ENCODE measurements at regions not wholly inside any gene's neighbourhood (a gene's known extent, or its start where the extent isn't known, plus 50 kb on each side); places are given as distances from the start of the nearest gene placed in this dataset.
"Not testable (repeated sequence)": the region's sequence is repeated elsewhere in the genome, so short reads cannot be mapped to it uniquely, and the experiment has no call there.

DNA sequence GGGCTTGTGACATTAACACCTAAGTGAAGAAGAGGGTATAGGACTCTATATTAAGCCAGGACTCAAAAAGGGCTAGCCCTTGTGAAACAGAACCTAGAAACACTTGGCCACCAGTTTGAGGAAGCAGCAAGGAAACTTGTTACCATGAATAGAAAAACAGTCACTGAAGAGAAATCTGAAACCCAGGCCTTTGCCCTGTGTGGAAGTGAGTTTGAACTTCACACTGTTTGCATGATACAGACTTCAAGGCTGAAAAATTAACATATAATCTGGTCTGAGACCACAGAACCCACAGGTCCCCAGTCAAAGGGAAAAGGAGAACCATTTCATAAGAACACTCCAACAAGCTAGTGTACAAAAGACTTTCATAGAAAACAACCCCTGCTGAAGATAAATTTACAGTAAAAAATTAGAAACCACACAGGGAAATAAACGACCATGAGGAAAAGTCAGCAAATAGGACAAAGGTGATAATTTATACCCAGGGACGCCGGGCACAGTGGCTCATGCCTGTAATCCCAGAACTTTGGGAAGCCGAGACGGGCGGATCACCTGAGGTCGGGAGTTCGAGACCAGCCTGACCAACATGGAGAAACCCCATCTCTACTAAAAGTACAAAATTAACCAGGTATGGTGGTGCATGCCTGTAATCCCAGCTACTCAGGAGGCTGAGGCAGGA is 76.1 kb downstream of the SKIDA1 start:
- H3K18ac ChIP-seq (ENCODE audit: low read depth in 1 of 2, low read length in 2 of 2): no peak overlapping the region
- no peak overlapping the region for H3K4me3 ChIP-seq (ENCODE audit: insufficient read depth in 1 of 2, low read depth in 1 of 2, low read length in 2 of 2)
- no peak overlapping the region for H3K14ac ChIP-seq (ENCODE audit: low read length in 2 of 2)
- H4K8ac ChIP-seq (ENCODE audit: low read length): no peak overlapping the region
- no peak overlapping the region for H3K4me2 ChIP-seq (ENCODE audit: low read length, poor library complexity, severe bottlenecking)
- H3K4me1 ChIP-seq (ENCODE audit: control insufficient read depth, insufficient read depth, low read depth, low read length): no peaks in the 10 kb centered on the region
- H2BK15ac ChIP-seq (ENCODE audit: low read depth, poor library complexity, severe bottlenecking): no peak overlapping the region
- WGBS: 93% methylated on average over 7 of the region's 8 CpGs
- H2BK120ac ChIP-seq (ENCODE audit: low read depth, low read length): no peak overlapping the region
- H2BK12ac ChIP-seq (ENCODE audit: low read length in 2 of 2): no peak overlapping the region
- H2AK5ac ChIP-seq (ENCODE audit: low read length, severe bottlenecking): no peak overlapping the region
- no peaks in the 10 kb centered on the region for H3K79me1 ChIP-seq (replicated peaks; ENCODE audit: low read length, poor library complexity, severe bottlenecking)
- no peaks in the 10 kb centered on the region for H3K36me3 ChIP-seq (ENCODE audit: control insufficient read depth in 1 of 2, insufficient read depth in 2 of 2, low read depth in 1 of 2, low read length in 2 of 2)
- no peak overlapping the region for H3K23ac ChIP-seq (ENCODE audit: low read length in 2 of 2)
- no peak overlapping the region for H3K4ac ChIP-seq (ENCODE audit: low read depth in 1 of 2, low read length in 2 of 2)
- no peak overlapping the region for H3K27ac ChIP-seq (ENCODE audit: low read length, poor library complexity, severe bottlenecking)
- no peak overlapping the region for H2BK5ac ChIP-seq (ENCODE audit: low read depth, low read length, poor library complexity, severe bottlenecking)
- no peak for DNase-seq
- H2AFZ ChIP-seq (ENCODE audit: low read depth, low read length): no peak overlapping the region
- H3K27me3 ChIP-seq (ENCODE audit: control insufficient read depth in 1 of 2, insufficient read depth in 1 of 2, low read length in 2 of 2): no peaks in the 10 kb centered on the region
- H3K9ac ChIP-seq (ENCODE audit: low read length): no peak overlapping the region
- H3K9me3 ChIP-seq (ENCODE audit: control insufficient read depth, low read length): peaks cover 17% of the 10 kb centered on the region
- no peak overlapping the region for H4K91ac ChIP-seq (ENCODE audit: low read length)

DNA sequence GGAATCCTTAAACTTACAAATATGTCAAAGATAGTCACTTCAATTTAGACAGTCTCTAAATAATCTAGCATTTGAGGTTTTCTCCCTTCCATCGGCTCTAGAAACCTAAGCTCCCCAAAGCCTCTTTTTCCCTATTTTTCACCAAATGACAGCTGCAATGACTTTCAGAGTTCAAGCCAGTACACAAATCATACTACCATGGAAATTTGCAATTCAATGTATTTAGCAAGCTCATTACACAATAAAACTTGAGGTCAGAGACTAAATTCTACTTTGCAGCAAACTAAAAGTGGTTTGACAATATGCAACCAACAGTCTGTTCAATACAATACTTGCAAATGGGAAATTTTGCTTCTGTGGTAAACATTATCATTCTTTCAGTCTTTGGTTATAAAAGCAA is 80.3 kb downstream of the SKIDA1 start:
- Histone ChIP-seq H3K4me2 (ENCODE audit: low read length, poor library complexity, severe bottlenecking) (no peak overlapping the region), H3K27ac (ENCODE audit: low read length, poor library complexity, severe bottlenecking) (no peak overlapping the region), H2BK15ac (ENCODE audit: low read depth, poor library complexity, severe bottlenecking) (no peak overlapping the region), H3K14ac (ENCODE audit: low read length in 2 of 2) (no peak overlapping the region), H3K36me3 (ENCODE audit: control insufficient read depth in 1 of 2, insufficient read depth in 2 of 2, low read depth in 1 of 2, low read length in 2 of 2) (no peaks in the 10 kb centered on the region), H2BK120ac (ENCODE audit: low read depth, low read length) (no peak overlapping the region), H4K8ac (ENCODE audit: low read length) (no peak overlapping the region), H2AFZ (ENCODE audit: low read depth, low read length) (no peak overlapping the region), H2AK5ac (ENCODE audit: low read length, severe bottlenecking) (no peak overlapping the region), H4K91ac (ENCODE audit: low read length) (no peak overlapping the region), H3K18ac (ENCODE audit: low read depth in 1 of 2, low read length in 2 of 2) (no peak overlapping the region), H3K9ac (ENCODE audit: low read length) (no peak overlapping the region), H3K23ac (ENCODE audit: low read length in 2 of 2) (no peak overlapping the region), H2BK5ac (ENCODE audit: low read depth, low read length, poor library complexity, severe bottlenecking) (no peak overlapping the region), H3K4me1 (ENCODE audit: control insufficient read depth, insufficient read depth, low read depth, low read length) (no peaks in the 10 kb centered on the region), H3K9me3 (ENCODE audit: control insufficient read depth, low read length) (peaks cover 13% of the 10 kb centered on the region), H3K27me3 (ENCODE audit: control insufficient read depth in 1 of 2, insufficient read depth in 1 of 2, low read length in 2 of 2) (no peaks in the 10 kb centered on the region), H3K4ac (ENCODE audit: low read depth in 1 of 2, low read length in 2 of 2) (no peak overlapping the region), H3K79me1 (replicated peaks; ENCODE audit: low read length, poor library complexity, severe bottlenecking) (no peaks in the 10 kb centered on the region), H3K4me3 (ENCODE audit: insufficient read depth in 1 of 2, low read depth in 1 of 2, low read length in 2 of 2) (no peak overlapping the region), H2BK12ac (ENCODE audit: low read length in 2 of 2) (no peak overlapping the region)
- no peak for DNase-seq
- WGBS: 89% methylated on average over 1 of the region's 1 CpG

DNA sequence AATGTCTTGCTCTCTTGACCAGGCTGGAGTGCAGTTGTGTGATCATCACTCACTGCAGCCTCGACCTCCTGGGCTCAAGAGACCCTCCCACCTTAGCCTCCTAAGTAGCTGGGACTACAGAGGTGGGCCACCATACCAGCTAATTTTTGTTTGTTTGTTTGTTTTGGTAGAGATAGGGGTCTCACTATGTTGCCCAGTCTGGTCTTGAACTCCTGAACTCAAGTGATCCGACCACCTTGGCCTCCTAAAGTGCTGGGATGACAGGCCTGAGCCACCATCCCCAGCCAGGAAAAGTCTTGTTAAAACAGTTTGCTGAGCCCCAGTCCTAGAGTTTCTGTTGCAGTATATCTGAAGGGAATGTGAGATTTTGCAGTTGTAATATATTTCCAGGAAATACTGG is 83.9 kb downstream of the SKIDA1 start:
- Histone ChIP-seq H3K79me1 (replicated peaks; ENCODE audit: low read length, poor library complexity, severe bottlenecking) (no peaks in the 10 kb centered on the region), H3K4me3 (ENCODE audit: insufficient read depth in 1 of 2, low read depth in 1 of 2, low read length in 2 of 2) (no peak overlapping the region), H2BK12ac (ENCODE audit: low read length in 2 of 2) (no peak overlapping the region), H3K18ac (ENCODE audit: low read depth in 1 of 2, low read length in 2 of 2) (no peak overlapping the region), H3K4me2 (ENCODE audit: low read length, poor library complexity, severe bottlenecking) (no peak overlapping the region), H3K4me1 (ENCODE audit: control insufficient read depth, insufficient read depth, low read depth, low read length) (no peaks in the 10 kb centered on the region), H3K9ac (ENCODE audit: low read length) (no peak overlapping the region), H2AK5ac (ENCODE audit: low read length, severe bottlenecking) (no peak overlapping the region), H2AFZ (ENCODE audit: low read depth, low read length) (no peak overlapping the region), H3K4ac (ENCODE audit: low read depth in 1 of 2, low read length in 2 of 2) (no peak overlapping the region), H3K23ac (ENCODE audit: low read length in 2 of 2) (no peak overlapping the region), H2BK5ac (ENCODE audit: low read depth, low read length, poor library complexity, severe bottlenecking) (no peak overlapping the region), H3K36me3 (ENCODE audit: control insufficient read depth in 1 of 2, insufficient read depth in 2 of 2, low read depth in 1 of 2, low read length in 2 of 2) (no peaks in the 10 kb centered on the region), H4K8ac (ENCODE audit: low read length) (no peak overlapping the region), H3K14ac (ENCODE audit: low read length in 2 of 2) (no peak overlapping the region), H2BK120ac (ENCODE audit: low read depth, low read length) (no peak overlapping the region), H3K27me3 (ENCODE audit: control insufficient read depth in 1 of 2, insufficient read depth in 1 of 2, low read length in 2 of 2) (no peaks in the 10 kb centered on the region), H2BK15ac (ENCODE audit: low read depth, poor library complexity, severe bottlenecking) (no peak overlapping the region), H3K9me3 (ENCODE audit: control insufficient read depth, low read length) (no peaks in the 10 kb centered on the region), H3K27ac (ENCODE audit: low read length, poor library complexity, severe bottlenecking) (no peak overlapping the region), H4K91ac (ENCODE audit: low read length) (no peak overlapping the region)
- DNase-seq: no peak
- WGBS: 92% methylated on average over 2 of the region's 2 CpGs

DNA sequence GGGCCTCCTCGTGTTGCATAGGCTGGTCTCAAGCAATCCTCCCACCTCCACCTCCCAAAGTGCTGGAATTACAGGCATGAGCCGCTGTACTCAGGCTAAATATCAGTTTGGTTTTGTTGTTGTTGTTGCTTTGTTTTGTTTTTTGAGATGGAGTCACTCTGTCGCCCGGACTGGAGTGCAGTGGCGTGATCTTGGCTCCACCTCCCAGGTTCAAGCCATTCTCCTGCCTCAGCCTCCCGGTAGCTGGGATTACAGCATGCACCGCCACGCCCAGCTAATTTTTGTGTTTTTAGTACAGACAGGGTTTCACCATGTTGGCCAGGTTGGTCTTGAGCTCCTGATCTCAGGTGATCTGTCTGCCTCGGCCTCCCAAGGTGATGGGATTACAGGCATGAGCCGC is 86.6 kb downstream of the SKIDA1 start:
- not testable (repeated sequence) for H3K79me1 ChIP-seq (replicated peaks; ENCODE audit: low read length, poor library complexity, severe bottlenecking); H3K9ac ChIP-seq (ENCODE audit: low read length); H2BK5ac ChIP-seq (ENCODE audit: low read depth, low read length, poor library complexity, severe bottlenecking); H2BK15ac ChIP-seq (ENCODE audit: low read depth, poor library complexity, severe bottlenecking); H3K4ac ChIP-seq (ENCODE audit: low read depth in 1 of 2, low read length in 2 of 2); H3K4me3 ChIP-seq (ENCODE audit: insufficient read depth in 1 of 2, low read depth in 1 of 2, low read length in 2 of 2); H2BK12ac ChIP-seq (ENCODE audit: low read length in 2 of 2); H4K8ac ChIP-seq (ENCODE audit: low read length); H2AFZ ChIP-seq (ENCODE audit: low read depth, low read length); H2BK120ac ChIP-seq (ENCODE audit: low read depth, low read length); DNase-seq; H3K4me2 ChIP-seq (ENCODE audit: low read length, poor library complexity, severe bottlenecking); H3K27me3 ChIP-seq (ENCODE audit: control insufficient read depth in 1 of 2, insufficient read depth in 1 of 2, low read length in 2 of 2); H3K18ac ChIP-seq (ENCODE audit: low read depth in 1 of 2, low read length in 2 of 2); H3K9me3 ChIP-seq (ENCODE audit: control insufficient read depth, low read length); H3K23ac ChIP-seq (ENCODE audit: low read length in 2 of 2); H2AK5ac ChIP-seq (ENCODE audit: low read length, severe bottlenecking); H3K27ac ChIP-seq (ENCODE audit: low read length, poor library complexity, severe bottlenecking); H3K14ac ChIP-seq (ENCODE audit: low read length in 2 of 2); H4K91ac ChIP-seq (ENCODE audit: low read length); H3K4me1 ChIP-seq (ENCODE audit: control insufficient read depth, insufficient read depth, low read depth, low read length); H3K36me3 ChIP-seq (ENCODE audit: control insufficient read depth in 1 of 2, insufficient read depth in 2 of 2, low read depth in 1 of 2, low read length in 2 of 2)
- 96% methylated on average over 7 of the region's 10 CpGs for WGBS
